IgD-negative memory B cell (primary cell): ENCODE measurements at regions not wholly inside any gene's neighbourhood (a gene's known extent, or its start where the extent isn't known, plus 50 kb on each side); places are given as distances from the start of the nearest gene placed in this dataset.

Experiments
- H3K27ac Mint-ChIP-seq, 3 donors: one replicate each; pipeline ENCODE4 v1.8.0; 2020 to 2022; ENCODE audit warnings: mild to moderate bottlenecking in 3 of 3, mixed read lengths in 3 of 3, moderate library complexity in 1 of 3
- H3K27me3 Mint-ChIP-seq: one replicate; pipeline ENCODE4 v1.8.0; 2021; ENCODE audit warnings: mixed read lengths
- H3K36me3 Mint-ChIP-seq: one replicate; pipeline ENCODE4 v1.8.0; 2020; ENCODE audit warnings: mild to moderate bottlenecking, mixed read lengths
- H3K4me1 Mint-ChIP-seq, 3 donors: one replicate each; pipeline ENCODE4 v1.8.0; 2020 to 2022; ENCODE audit warnings: mixed read lengths in 3 of 3, mild to moderate bottlenecking in 1 of 3
- H3K4me3 Mint-ChIP-seq, 4 donors: one replicate each; pipeline ENCODE4 v1.8.0; 2020 to 2022; ENCODE audit warnings: mild to moderate bottlenecking in 4 of 4, mixed read lengths in 4 of 4, moderate library complexity in 3 of 4
- H3K9me3 Mint-ChIP-seq, 3 donors: one replicate each; pipeline ENCODE4 v1.8.0; 2020 to 2021; ENCODE audit warnings: mixed read lengths in 3 of 3, mild to moderate bottlenecking in 1 of 3

DNA sequence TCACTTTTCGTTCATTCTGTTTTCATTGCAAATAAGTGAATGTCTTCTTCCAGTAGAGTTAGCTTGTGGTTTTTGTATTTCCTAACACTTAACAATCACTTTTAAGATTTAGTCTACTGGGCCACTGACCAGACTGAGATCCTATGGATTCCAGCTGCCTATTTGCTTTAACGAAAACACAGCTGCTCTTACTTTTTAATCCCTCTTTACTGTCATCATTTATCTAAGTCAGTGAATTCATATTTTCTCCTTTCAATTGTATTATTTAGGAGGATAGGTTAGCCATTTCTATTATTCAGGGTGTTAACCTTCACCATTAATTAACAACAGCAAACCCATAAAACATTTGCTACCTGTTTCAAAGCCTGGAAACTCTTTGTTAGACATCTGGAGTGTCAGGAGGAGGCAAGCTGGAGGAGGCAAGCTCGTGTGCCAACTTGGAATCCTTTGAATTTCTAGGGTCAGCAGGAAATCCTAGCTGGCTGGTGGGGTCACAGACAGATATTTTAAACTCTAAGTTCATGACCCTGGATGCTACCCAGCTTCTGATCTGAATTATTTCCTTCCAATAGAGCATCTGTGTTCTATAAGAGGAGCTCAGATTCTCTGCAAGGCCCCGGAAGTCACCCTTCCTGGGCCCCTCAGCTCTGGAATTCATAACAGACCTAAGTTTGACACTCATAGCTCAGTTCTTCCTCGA is 385.3 kb downstream of the RBM43 start:
- Mint-ChIP-seq H3K36me3 (no peaks in the 10 kb centered on the region), H3K9me3 (peaks cover 0 to 2% (median 0%) of the 10 kb centered on the region in 3 donors), H3K4me1 (no peaks in the 10 kb centered on the region), H3K27me3 (peaks cover 2% of the 10 kb centered on the region), H3K4me3 (no peak overlapping the region), H3K27ac (no peak overlapping the region)

DNA sequence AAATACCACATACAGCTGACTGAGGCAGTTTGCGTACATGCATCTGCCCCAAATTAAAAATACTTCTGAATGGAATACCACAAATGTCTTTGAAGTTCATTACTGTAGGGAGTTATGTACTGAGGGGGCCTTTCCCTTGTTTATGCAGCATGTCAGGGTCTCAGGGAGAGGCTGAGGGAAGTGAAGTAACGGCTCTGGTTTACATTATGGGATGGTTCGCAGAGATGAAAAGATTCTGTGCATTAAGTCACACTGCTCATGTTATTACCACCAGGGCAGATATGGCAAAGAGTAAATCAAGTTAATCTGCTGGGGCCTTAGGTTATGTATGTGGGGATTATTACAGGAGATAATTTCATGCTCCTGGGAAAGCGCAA is 385.9 kb upstream of the RND3 start:
- H3K27me3 Mint-ChIP-seq, result no peaks in the 10 kb centered on the region
- no peaks in the 10 kb centered on the region for H3K36me3 Mint-ChIP-seq
- peaks cover 0 to under 1% (median 0%) of the 10 kb centered on the region in 3 donors for H3K9me3 Mint-ChIP-seq
- H3K4me1 Mint-ChIP-seq, result no peaks in the 10 kb centered on the region
- no peak overlapping the region for H3K27ac Mint-ChIP-seq
- H3K4me3 Mint-ChIP-seq, result no peak overlapping the region

DNA sequence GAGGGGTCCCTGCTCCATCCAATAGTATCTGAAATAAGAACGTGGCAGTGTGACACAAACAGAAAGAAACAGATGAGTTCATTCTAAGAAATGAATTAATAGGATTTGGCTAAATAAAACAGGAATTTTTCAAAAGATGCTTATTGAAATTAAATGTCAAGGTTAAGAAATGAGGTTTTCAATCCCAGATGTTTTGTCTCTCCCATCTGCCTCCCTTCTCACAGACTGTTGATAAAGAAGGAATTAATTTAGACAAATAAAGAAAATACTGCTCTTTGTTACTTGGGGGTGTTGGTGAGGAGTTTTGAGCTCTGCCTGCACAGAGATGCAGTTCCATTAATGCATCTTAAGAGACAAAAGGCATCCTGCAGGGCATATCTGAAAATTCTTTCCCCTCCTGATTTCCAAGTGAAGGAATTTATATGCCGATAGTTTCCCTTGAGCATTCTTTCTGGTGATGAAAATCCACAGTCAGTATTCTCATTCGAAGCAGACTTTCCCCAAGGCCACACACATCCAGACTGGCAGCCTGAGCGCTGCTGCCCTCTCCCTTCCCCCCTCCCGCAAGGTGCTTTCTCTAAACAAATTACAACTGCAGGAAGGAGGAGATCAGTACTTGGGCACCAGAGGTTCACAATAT is 385.4 kb upstream of the RND3 start:
- H3K36me3 Mint-ChIP-seq, result no peaks in the 10 kb centered on the region
- H3K4me3 Mint-ChIP-seq, result no peak overlapping the region
- H3K4me1 Mint-ChIP-seq, result no peaks in the 10 kb centered on the region
- H3K27ac Mint-ChIP-seq, result no peak overlapping the region
- no peaks in the 10 kb centered on the region for H3K9me3 Mint-ChIP-seq
- no peaks in the 10 kb centered on the region for H3K27me3 Mint-ChIP-seq

GRCh38 chr2:150866431-150866830 is 379.0 kb upstream of the RND3 start:
- H3K27ac Mint-ChIP-seq, result no peak overlapping the region
- no peak overlapping the region for H3K4me3 Mint-ChIP-seq
- no peaks in the 10 kb centered on the region for H3K27me3 Mint-ChIP-seq
- H3K4me1 Mint-ChIP-seq, result no peaks in the 10 kb centered on the region
- H3K36me3 Mint-ChIP-seq, result no peaks in the 10 kb centered on the region
- H3K9me3 Mint-ChIP-seq, result peaks cover 0 to 4% (median 4%) of the 10 kb centered on the region in 3 donors

GRCh38 chr2:150863691-150864090 is 376.2 kb upstream of the RND3 start:
- no peak overlapping the region for H3K27ac Mint-ChIP-seq
- no peaks in the 10 kb centered on the region for H3K36me3 Mint-ChIP-seq
- no peaks in the 10 kb centered on the region for H3K27me3 Mint-ChIP-seq
- H3K4me1 Mint-ChIP-seq, result no peaks in the 10 kb centered on the region
- H3K4me3 Mint-ChIP-seq, result no peak overlapping the region
- H3K9me3 Mint-ChIP-seq, result peaks cover 0 to 4% (median 4%) of the 10 kb centered on the region in 3 donors

DNA sequence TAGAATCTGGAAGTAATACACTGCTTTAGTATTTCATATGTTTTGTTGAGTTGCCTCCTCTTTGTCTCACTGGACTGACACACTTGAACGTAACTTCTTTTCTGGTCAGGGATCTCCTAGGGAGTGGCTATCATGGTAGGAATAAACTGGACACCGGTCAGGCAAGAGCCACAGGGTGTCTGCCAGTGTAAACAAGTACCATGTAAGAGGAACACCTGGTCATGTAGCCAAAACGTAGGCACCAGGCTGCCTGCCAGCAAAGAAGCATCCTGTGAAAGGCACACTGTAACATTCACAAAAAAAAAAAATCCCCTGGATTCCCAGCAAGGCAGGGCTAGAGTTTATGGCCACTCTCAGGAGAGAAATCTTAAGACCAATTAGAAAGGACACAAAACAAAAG is 372.8 kb upstream of the RND3 start:
- Mint-ChIP-seq H3K27ac (no peak overlapping the region), H3K9me3 (peaks cover 2 to 4% (median 4%) of the 10 kb centered on the region in 3 donors), H3K36me3 (no peaks in the 10 kb centered on the region), H3K27me3 (no peaks in the 10 kb centered on the region), H3K4me3 (no peak overlapping the region), H3K4me1 (no peaks in the 10 kb centered on the region)

DNA sequence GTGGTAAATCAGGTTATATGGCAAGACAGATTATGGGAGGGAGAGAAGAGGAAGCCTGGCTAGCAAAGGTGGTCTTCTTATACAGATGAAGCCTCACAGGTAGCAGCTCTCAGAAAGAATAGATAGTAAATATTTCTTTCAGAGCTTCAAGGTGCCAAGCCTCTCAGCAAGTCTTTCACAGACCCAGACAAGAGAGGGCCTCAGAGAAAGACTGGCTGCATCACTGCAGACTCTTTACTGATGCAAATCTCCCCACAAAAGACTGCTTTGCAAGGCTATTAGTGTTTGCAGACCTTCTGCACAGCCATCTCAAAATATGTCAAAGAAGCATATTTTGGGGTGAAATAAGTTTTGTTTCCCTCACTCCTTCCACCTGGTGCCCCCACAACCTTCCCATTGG is 372.4 kb upstream of the RND3 start:
- peaks cover 2 to 4% (median 2%) of the 10 kb centered on the region in 3 donors for H3K9me3 Mint-ChIP-seq
- H3K36me3 Mint-ChIP-seq, result no peaks in the 10 kb centered on the region
- no peak overlapping the region for H3K4me3 Mint-ChIP-seq
- no peaks in the 10 kb centered on the region for H3K27me3 Mint-ChIP-seq
- H3K4me1 Mint-ChIP-seq, result no peaks in the 10 kb centered on the region
- no peak overlapping the region for H3K27ac Mint-ChIP-seq

GRCh38 chr2:150859162-150859561 is 371.7 kb upstream of the RND3 start:
- Mint-ChIP-seq H3K4me3 (no peak overlapping the region), H3K9me3 (peaks cover 2 to 4% (median 2%) of the 10 kb centered on the region in 3 donors), H3K36me3 (no peaks in the 10 kb centered on the region), H3K4me1 (no peaks in the 10 kb centered on the region), H3K27me3 (no peaks in the 10 kb centered on the region), H3K27ac (no peak overlapping the region)

DNA sequence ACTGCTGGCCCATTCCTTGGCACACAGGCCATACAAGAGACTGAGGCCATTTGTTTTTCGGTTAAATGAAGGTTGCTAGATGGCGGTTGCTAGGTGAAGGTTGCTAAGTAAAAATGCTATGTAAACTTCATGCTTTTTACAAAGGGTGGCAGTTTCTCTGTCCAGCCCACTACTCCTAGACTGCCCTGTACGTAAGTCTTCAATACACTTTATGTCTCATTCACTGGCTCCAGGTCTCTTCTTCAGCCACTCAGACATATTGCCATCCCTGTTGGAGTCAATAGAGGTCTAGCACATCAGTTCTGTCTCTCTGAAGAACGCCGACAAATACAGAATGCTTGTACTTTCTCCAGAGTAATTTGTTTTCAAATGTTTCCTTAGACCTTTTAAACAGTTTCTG is 370.9 kb upstream of the RND3 start:
- Mint-ChIP-seq H3K36me3 (no peaks in the 10 kb centered on the region), H3K4me1 (no peaks in the 10 kb centered on the region), H3K9me3 (peaks cover 2 to 4% (median 2%) of the 10 kb centered on the region in 3 donors), H3K27ac (no peak overlapping the region), H3K27me3 (no peaks in the 10 kb centered on the region), H3K4me3 (no peak overlapping the region)

- no peaks in the 10 kb centered on the region for H3K4me1 Mint-ChIP-seq
Observed at GRCh38 chr2:150856596-150857281, 369.3 kb upstream of the RND3 start.

GRCh38 chr2:150853263-150853662 is 365.8 kb upstream of the RND3 start:
- Mint-ChIP-seq H3K27ac (no peak overlapping the region), H3K9me3 (peaks cover 0 to 2% (median 1%) of the 10 kb centered on the region in 3 donors), H3K27me3 (no peaks in the 10 kb centered on the region), H3K4me1 (no peaks in the 10 kb centered on the region), H3K36me3 (no peaks in the 10 kb centered on the region), H3K4me3 (no peak overlapping the region)

More at GRCh38 chr2:150856596-150857281, 369.3 kb upstream of the RND3 start:
- Mint-ChIP-seq H3K27me3 (no peaks in the 10 kb centered on the region), H3K36me3 (no peaks in the 10 kb centered on the region), H3K4me3 (no peak overlapping the region), H3K27ac (no peak overlapping the region), H3K9me3 (peaks cover 0 to 2% (median 0%) of the 10 kb centered on the region in 3 donors)

GRCh38 chr2:150850641-150851040 is 363.2 kb upstream of the RND3 start:
- Mint-ChIP-seq H3K4me3 (no peak overlapping the region), H3K27me3 (peaks cover 3% of the 10 kb centered on the region), H3K27ac (no peak overlapping the region), H3K4me1 (no peaks in the 10 kb centered on the region), H3K9me3 (peaks cover 0 to 1% (median 0%) of the 10 kb centered on the region in 3 donors), H3K36me3 (no peaks in the 10 kb centered on the region)

DNA sequence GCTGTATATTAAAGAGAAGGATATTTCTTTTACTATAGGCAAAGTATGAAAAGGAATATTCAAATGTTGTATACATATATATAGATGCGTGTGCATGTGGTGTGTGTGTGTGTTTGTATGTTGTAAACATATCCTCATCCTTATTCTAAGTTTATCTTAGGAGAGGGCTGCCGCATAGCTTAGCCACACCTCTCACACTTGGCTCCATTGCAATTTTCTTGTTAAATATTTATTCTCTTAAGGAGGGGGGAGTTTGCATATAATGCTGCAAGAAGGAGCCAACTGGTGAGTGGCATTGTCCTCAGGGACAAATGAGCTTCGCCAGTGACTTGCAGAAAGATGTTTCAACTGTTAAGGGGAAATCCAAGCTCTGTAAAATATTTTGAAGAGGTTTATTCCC is 360.1 kb upstream of the RND3 start:
- no peaks in the 10 kb centered on the region for H3K4me1 Mint-ChIP-seq
- H3K9me3 Mint-ChIP-seq, result peaks cover 0 to 1% (median 0%) of the 10 kb centered on the region in 3 donors
- no peaks in the 10 kb centered on the region for H3K36me3 Mint-ChIP-seq
- peaks cover 3% of the 10 kb centered on the region for H3K27me3 Mint-ChIP-seq
- H3K4me3 Mint-ChIP-seq, result no peak overlapping the region
- no peak overlapping the region for H3K27ac Mint-ChIP-seq

DNA sequence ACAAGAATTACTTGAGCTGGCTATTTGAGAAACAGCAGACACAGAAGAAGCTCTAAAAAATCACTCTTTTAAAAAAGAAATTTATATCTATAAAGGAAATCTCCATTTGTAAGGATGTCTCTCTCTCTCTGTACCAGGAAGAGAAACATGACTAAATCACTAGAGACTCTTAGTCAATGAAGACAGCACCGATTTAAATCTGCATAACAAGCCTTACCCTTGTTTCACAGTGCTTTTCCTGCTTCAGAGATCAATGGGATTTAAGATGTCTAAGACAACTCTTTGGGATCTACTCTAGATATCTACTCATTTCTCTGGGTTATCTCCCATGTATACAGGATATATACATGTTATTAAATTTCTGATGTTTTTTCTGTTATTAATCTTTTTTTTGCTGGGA is 359.2 kb upstream of the RND3 start:
- no peak overlapping the region for H3K4me3 Mint-ChIP-seq

DNA sequence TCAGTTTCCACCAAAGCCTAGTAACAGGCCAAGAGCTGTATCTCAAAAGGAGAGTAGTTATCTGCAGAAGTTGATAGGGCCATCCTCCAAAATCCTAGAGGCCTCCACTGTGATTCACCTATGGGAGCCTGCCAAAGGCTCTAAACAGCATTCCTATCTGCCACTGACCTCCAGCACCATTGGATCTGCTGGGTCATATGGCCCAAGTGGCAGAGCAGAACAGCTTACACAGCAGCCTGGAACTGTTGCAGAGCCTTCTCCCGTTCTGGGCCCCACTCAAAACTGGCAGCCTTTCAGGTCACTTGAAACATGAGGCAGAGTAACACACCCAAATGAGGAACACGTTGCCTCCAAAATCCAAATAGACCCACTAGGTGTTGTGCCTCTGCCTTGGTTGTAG is 345.2 kb upstream of the RND3 start:
- Mint-ChIP-seq H3K27ac (no peak overlapping the region), H3K4me1 (no peaks in the 10 kb centered on the region), H3K36me3 (no peaks in the 10 kb centered on the region), H3K27me3 (peaks cover 2% of the 10 kb centered on the region), H3K4me3 (no peak overlapping the region), H3K9me3 (peaks cover 0 to 8% (median 0%) of the 10 kb centered on the region in 3 donors)

More for the DNA sequence above, 359.2 kb upstream of the RND3 start:
- Mint-ChIP-seq H3K27ac (no peak overlapping the region), H3K4me1 (no peaks in the 10 kb centered on the region), H3K27me3 (peaks cover 3% of the 10 kb centered on the region), H3K9me3 (peaks cover 0 to 2% (median 0%) of the 10 kb centered on the region in 3 donors), H3K36me3 (no peaks in the 10 kb centered on the region)
